ENCODE measurements at regions not wholly inside any gene's neighbourhood (a gene's known extent, or its start where the extent isn't known, plus 50 kb on each side); places are given as distances from the start of the nearest gene placed in this dataset.
"Not testable (repeated sequence)": the region's sequence is repeated elsewhere in the genome, so short reads cannot be mapped to it uniquely, and the experiment has no call there.

DNA sequence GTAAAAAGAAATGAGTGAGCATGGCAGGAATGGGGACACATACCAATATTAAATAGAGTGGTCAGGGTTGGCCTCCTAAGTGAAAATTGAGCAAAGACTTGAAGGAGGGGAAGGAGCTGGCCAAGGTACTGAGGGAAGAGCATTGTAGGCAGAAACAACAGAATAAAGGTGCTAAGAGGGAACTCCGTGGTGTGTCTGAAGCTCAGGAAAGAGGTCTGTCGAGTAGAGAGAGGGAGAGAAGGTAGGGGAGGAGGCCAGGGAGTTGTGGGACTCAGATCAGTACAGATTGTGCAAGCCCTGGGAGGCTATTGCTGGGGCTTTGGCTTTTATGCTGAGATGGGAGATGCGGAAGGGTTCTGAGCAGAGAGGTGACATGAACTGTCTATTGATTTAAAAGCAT is 664.7 kb downstream of the SPATA31A6 start:
- in situ Hi-C loops (cut with MboI; ENCODE audit: low sequenced_read_pairs); H3K9me3 ChIP-seq; H3K36me3 ChIP-seq (replicated peaks); H3K4me3 ChIP-seq; H3K4me1 ChIP-seq; DNase-seq (ENCODE audit: low spot score in 2 of 2); H3K27me3 ChIP-seq (ENCODE audit: low read depth): not testable (repeated sequence)

- H3K27me3 ChIP-seq (ENCODE audit: low read depth); H3K9me3 ChIP-seq; in situ Hi-C loops (cut with MboI; ENCODE audit: low sequenced_read_pairs); H3K36me3 ChIP-seq (replicated peaks); H3K4me1 ChIP-seq; H3K4me3 ChIP-seq; DNase-seq (ENCODE audit: low spot score in 2 of 2): not testable (repeated sequence)
Observed at GRCh38 chr9:42850896-42851693, 667.6 kb downstream of the SPATA31A6 start.

DNA sequence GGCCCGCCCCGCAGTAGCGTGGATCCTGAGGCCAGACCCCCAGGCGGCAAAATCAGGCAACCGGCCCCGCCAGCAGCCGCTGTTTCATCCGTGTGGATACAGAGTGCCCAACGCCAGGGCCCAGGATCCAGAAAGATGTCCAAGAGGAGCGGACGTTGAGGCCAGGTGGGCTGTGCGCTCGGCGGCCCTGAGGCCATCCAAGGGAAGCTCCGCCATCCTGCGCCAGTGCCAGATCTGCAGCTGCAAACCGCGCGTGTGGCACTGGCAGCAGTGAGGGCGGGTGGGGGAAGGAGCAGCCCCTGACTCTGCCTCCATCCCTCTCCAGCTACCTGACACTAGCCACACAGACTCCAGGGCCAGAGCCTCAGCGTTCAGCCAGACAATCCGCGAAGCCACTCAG is 668.2 kb downstream of the SPATA31A6 start:
- H3K9me3 ChIP-seq; in situ Hi-C loops (cut with MboI; ENCODE audit: low sequenced_read_pairs); H3K27me3 ChIP-seq (ENCODE audit: low read depth); H3K4me1 ChIP-seq; H3K4me3 ChIP-seq; H3K36me3 ChIP-seq (replicated peaks); DNase-seq (ENCODE audit: low spot score in 2 of 2): not testable (repeated sequence)

GRCh38 chr9:42852133-42852930 is 668.9 kb downstream of the SPATA31A6 start:
- H3K27me3 ChIP-seq (ENCODE audit: low read depth); H3K36me3 ChIP-seq (replicated peaks); H3K9me3 ChIP-seq; H3K4me1 ChIP-seq; H3K4me3 ChIP-seq; in situ Hi-C loops (cut with MboI; ENCODE audit: low sequenced_read_pairs): not testable (repeated sequence)
- DNase-seq (ENCODE audit: low spot score in 2 of 2): peak; percentile 9 to 45

DNA sequence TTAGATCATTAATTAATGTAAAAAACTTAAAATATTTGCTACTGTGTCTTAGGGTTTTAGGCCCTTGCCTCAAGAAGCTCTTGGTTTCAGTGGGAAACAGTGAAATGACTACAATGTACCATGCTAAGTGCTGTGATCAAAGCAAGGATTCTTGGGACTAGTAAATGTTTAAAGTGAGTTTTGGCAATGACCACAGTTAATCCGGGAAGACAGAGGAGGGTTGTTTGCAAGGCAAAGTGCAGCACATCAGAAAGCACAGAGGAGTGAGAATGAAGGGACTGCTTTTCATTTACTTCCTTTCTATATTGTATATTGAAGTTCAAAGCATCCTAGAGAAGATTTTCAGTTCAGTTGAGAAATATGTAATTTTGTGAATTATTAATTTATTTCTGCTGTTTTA is 676.7 kb downstream of the SPATA31A6 start:
- H3K36me3 ChIP-seq (replicated peaks); H3K4me3 ChIP-seq; H3K9me3 ChIP-seq; in situ Hi-C loops (cut with MboI; ENCODE audit: low sequenced_read_pairs); H3K27me3 ChIP-seq (ENCODE audit: low read depth); H3K4me1 ChIP-seq; DNase-seq (ENCODE audit: low spot score in 2 of 2): not testable (repeated sequence)

DNA sequence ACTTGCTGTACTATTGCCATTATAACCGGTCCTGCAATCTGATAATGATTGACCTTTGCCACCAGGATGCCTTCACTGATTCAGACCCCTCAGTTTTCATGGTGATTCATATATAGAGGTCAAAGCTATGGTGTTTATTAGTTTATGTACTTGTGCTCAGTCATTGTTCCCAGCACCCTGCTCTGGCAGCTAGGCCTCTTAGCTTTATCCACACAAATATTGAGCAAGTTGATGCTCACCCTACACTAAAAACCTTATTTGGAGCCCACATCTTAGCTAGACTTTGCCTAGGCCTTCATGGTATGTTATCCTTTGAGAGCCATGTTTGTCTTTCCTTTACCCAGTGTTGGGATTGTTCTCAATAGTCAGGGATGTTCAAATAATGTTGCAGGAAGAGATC is 679.0 kb downstream of the SPATA31A6 start:
- H3K36me3 ChIP-seq (replicated peaks); DNase-seq (ENCODE audit: low spot score in 2 of 2); H3K4me3 ChIP-seq; in situ Hi-C loops (cut with MboI; ENCODE audit: low sequenced_read_pairs); H3K27me3 ChIP-seq (ENCODE audit: low read depth); H3K9me3 ChIP-seq; H3K4me1 ChIP-seq: not testable (repeated sequence)
